ENCODE measurements at regions not wholly inside any gene's neighbourhood (a gene's known extent, or its start where the extent isn't known, plus 50 kb on each side); places are given as distances from the start of the nearest gene placed in this dataset.

DNA sequence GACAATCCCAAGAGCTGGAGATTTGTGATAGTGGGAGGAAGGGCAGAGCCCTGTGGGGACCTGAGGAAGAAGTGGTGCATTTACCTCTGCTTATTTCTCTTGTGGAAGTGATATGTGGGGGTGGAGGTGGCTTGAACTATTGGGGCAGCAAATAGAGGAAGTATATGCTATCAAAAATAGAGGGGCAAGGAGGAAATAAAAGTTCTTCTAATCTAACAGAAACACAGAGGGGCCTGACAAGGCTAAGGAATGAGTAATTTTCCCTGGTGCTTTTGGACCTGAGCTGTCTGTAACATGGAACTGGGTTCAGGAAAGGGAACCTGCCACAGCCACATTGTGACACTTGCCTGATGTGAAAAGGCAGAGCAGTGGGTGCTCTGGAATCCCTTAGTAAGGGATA, 378.6 kb upstream of the KLF4 start:
- TF ChIP-seq POLR2AphosphoS5 (IDR thresholded peaks at IDR 0.05) (no peak), CTCF (IDR thresholded peaks at IDR 0.05) (no peak)
